PC-9 (cell line): ENCODE measurements at regions not wholly inside any gene's neighbourhood (a gene's known extent, or its start where the extent isn't known, plus 50 kb on each side); places are given as distances from the start of the nearest gene placed in this dataset.

Experiments
- BruUV-seq: library from RNA; stranded (reverse); fragments of 400-500 nt; replicated peaks from 2 replicates; lab custom pipeline; 2021; lab: Mats Ljungman, UMichigan
- CTCF ChIA-PET: fragments of 300-600 bp; sonication (Branson Sonifier 250); formaldehyde crosslinking; loops from one replicate; lab custom pipeline; 2022; ENCODE audit warnings: antibody characterized with exemption; lab: Charles Lee
- POLR2A ChIA-PET: fragments of 300-600 bp; sonication (Branson Sonifier 250); formaldehyde crosslinking; loops from one replicate; lab custom pipeline; 2022; ENCODE audit warnings: antibody characterized with exemption; ENCODE audit not compliant: unreplicated experiment; lab: Charles Lee
- DNase-seq, 2 experiments: peaks; one replicate each; pipeline versions ENCODE4 v3.0.0 to v3.0.0-alpha.2; 2015 to 2022; ENCODE audit warnings: mixed read lengths in 1 of 2
- H2AFZ ChIP-seq: fragments of 200-600 bp; sonication (generic); 2 replicates; pipeline ENCODE4 v1.8.1; 2017; ENCODE audit warnings: antibody characterized with exemption
- H3F3A ChIP-seq: fragments of 200-600 bp; sonication (generic); 2 replicates; pipeline ENCODE4 v1.8.1; 2017; ENCODE audit warnings: antibody characterized with exemption, mild to moderate bottlenecking, low read depth; ENCODE audit not compliant: insufficient read depth
- H3K27ac ChIP-seq: fragments of 200-600 bp; sonication (generic); 2 replicates; pipeline ENCODE4 v1.6.1; 2016; ENCODE audit warnings: mixed run types
- H3K27me3 ChIP-seq: fragments of 200-600 bp; sonication (generic); 2 replicates; pipeline ENCODE4 v1.6.1; 2016; ENCODE audit warnings: low read depth, mixed run types; ENCODE audit not compliant: insufficient read depth
- H3K36me3 ChIP-seq: fragments of 200-600 bp; sonication (generic); 2 replicates; pipeline ENCODE4 v1.6.1; 2016; ENCODE audit warnings: low read depth, mixed run types
- H3K4me1 ChIP-seq: fragments of 200-600 bp; sonication (generic); replicated peaks from 2 replicates; pipeline ENCODE4 v1.6.1; 2016; ENCODE audit warnings: mixed run types; ENCODE audit not compliant: insufficient read depth
- H3K4me2 ChIP-seq: fragments of 200-600 bp; sonication (generic); 2 replicates; pipeline ENCODE4 v1.6.1; 2017; ENCODE audit warnings: mixed run types
- H3K4me3 ChIP-seq: fragments of 200-600 bp; sonication (generic); 2 replicates; pipeline ENCODE4 v1.6.1; 2016; ENCODE audit warnings: mixed run types
- H3K79me2 ChIP-seq: fragments of 200-600 bp; sonication (generic); 2 replicates; pipeline ENCODE4 v1.6.1; 2017; ENCODE audit warnings: low read depth, mixed run types
- H3K9me2 ChIP-seq: fragments of 200-600 bp; sonication (generic); 2 replicates; pipeline ENCODE4 v1.8.1; 2017; ENCODE audit warnings: mild to moderate bottlenecking; ENCODE audit not compliant: insufficient read depth
- H3K9me3 ChIP-seq: fragments of 200-600 bp; sonication (generic); 2 replicates; pipeline ENCODE4 v1.8.1; 2016; ENCODE audit warnings: low read depth; ENCODE audit not compliant: insufficient read depth
- H4K20me1 ChIP-seq: fragments of 200-600 bp; sonication (generic); 2 replicates; pipeline ENCODE4 v1.8.1; 2017; ENCODE audit not compliant: insufficient read depth
- EZH2 ChIP-seq: fragments of 200-600 bp; sonication (generic); IDR thresholded peaks from 2 replicates; pipeline ENCODE4 v1.8.0; 2017; ENCODE audit warnings: antibody characterized with exemption, low read depth
- intact Hi-C: fragments of 100-400 bp; cut with micrococcal nuclease; formaldehyde crosslinking; loops from one replicate; pipeline ENCODE4 v1.10.0; 2022; ENCODE audit not compliant: unreplicated experiment
- TF ChIP-seq, protein P1 (sequence below): fragments of 200-600 bp; sonication (generic); conservative IDR thresholded peaks from 2 replicates; pipeline ENCODE4 v1.6.1; 2017; ENCODE audit warnings: mixed run types, antibody characterized with exemption, mild to moderate bottlenecking, moderate library complexity

DNA sequence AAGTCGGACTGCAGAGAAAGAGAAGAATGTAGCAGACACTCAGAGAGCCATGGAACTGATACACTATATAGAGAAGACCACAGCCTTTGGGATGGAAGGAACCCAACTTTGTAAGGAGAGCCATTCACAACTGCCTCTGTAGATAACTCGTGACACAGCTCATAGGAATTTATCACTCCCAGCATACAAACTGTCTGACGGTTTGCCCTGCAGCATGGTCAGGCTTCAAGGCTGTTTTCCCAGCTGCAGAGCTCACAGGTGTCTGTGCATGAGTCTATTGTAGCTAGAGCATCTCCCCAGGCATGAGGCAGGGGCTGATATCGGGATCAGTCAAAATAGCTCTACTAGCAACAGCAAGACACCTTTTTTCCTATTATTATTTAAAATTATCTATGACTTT, 130.5 kb upstream of the DTNBP1 start:
- POLR2A ChIA-PET, result no interaction called here
- intact Hi-C loops, result no loop called here

DNA sequence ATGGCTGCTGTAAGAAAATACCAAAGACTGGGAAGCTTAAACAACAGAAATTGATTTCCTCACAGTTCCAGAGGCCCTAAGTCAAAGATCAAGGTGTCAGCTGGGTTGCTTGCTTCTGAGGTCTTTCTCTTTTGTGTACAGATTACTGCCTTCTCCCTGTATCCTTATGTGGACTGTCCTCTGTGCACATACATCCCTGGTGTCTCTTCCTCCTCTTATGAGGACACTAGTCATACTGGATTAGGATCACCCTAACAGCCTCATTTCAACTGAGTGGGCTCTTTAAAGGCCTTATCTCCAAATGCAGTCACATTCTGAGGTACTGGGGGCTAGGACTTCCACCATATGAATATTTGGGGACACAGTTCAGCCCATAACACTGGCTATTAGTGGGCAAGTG, 130.0 kb upstream of the DTNBP1 start:
- no peak overlapping the region for H3K27ac ChIP-seq
- H3K4me1 ChIP-seq, result no peaks in the 10 kb centered on the region
- no peaks in the 10 kb centered on the region for H3F3A ChIP-seq
- H2AFZ ChIP-seq, result no peak overlapping the region
- H3K9me2 ChIP-seq, result no peaks in the 10 kb centered on the region
- H3K4me2 ChIP-seq, result no peak overlapping the region
- POLR2A ChIA-PET, result no interaction called here
- H4K20me1 ChIP-seq, result no peaks in the 10 kb centered on the region
- BruUV-seq, result no TSS peak
- intact Hi-C loops, result no loop called here
- H3K36me3 ChIP-seq, result no peaks in the 10 kb centered on the region
- no peak for TF ChIP-seq EZH2
- TF ChIP-seq, protein P1, sequence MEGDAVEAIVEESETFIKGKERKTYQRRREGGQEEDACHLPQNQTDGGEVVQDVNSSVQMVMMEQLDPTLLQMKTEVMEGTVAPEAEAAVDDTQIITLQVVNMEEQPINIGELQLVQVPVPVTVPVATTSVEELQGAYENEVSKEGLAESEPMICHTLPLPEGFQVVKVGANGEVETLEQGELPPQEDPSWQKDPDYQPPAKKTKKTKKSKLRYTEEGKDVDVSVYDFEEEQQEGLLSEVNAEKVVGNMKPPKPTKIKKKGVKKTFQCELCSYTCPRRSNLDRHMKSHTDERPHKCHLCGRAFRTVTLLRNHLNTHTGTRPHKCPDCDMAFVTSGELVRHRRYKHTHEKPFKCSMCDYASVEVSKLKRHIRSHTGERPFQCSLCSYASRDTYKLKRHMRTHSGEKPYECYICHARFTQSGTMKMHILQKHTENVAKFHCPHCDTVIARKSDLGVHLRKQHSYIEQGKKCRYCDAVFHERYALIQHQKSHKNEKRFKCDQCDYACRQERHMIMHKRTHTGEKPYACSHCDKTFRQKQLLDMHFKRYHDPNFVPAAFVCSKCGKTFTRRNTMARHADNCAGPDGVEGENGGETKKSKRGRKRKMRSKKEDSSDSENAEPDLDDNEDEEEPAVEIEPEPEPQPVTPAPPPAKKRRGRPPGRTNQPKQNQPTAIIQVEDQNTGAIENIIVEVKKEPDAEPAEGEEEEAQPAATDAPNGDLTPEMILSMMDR, result no peak
- no peak for DNase-seq
- H3K4me3 ChIP-seq, result no peak overlapping the region
- H3K9me3 ChIP-seq, result no peaks in the 10 kb centered on the region
- H3K27me3 ChIP-seq, result peaks cover 79% of the 10 kb centered on the region
- CTCF ChIA-PET, result no interaction called here
- no peaks in the 10 kb centered on the region for H3K79me2 ChIP-seq

More for the DNA sequence above, 130.5 kb upstream of the DTNBP1 start:
- Histone ChIP-seq H4K20me1 (no peaks in the 10 kb centered on the region), H3K4me3 (no peak overlapping the region), H3K9me3 (no peaks in the 10 kb centered on the region), H3K4me2 (no peak overlapping the region), H3K27ac (no peak overlapping the region), H3K4me1 (no peaks in the 10 kb centered on the region), H2AFZ (no peak overlapping the region), H3K27me3 (peaks cover 77% of the 10 kb centered on the region), H3F3A (no peaks in the 10 kb centered on the region), H3K36me3 (no peaks in the 10 kb centered on the region), H3K9me2 (no peaks in the 10 kb centered on the region), H3K79me2 (no peaks in the 10 kb centered on the region)
- TF ChIP-seq, protein P1, result no peak
- TF ChIP-seq EZH2, result no peak
- CTCF ChIA-PET, result no interaction called here
- BruUV-seq, result no TSS peak
- DNase-seq, result no peak

DNA sequence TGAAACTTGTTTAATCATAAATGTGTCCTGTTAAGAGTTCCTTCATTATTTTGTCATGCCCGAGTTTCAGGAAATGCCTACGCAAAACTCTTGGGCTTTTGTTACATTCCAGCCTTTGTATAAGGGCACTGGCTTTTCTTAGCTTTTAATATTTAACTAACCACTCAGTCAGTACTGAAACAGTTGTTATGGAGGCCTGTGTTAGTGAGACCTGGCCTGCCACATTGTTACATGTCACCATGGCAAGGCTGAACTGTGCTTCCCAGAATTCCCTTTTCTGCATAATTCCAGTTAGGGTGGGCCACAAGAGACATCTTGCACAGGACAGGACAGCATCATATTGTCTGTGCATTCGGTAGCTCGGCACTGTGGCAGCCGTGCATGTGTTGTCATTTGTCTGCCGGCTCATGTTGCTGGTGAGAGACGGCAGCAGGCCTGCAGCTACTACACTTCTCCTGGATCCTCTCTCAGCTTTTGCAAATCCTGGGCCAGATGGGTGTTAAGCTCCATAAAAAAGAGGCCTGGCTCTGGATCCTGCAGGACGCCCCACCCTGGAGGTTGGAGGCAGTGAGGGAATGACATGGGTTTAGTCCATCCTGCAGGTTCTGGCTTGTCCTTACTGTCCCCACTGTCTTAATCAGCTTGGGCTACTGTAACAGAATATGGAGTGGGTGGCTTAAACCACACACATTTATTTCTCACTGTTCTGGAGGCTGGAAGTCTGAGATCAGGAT, 128.8 kb upstream of the DTNBP1 start:
- Histone ChIP-seq H3K9me2 (no peaks in the 10 kb centered on the region), H3K79me2 (no peaks in the 10 kb centered on the region), H3K4me2 (no peak overlapping the region), H3K27me3 (peaks cover 81% of the 10 kb centered on the region), H3K4me1 (no peaks in the 10 kb centered on the region), H3K27ac (no peak overlapping the region), H4K20me1 (no peaks in the 10 kb centered on the region), H3F3A (no peaks in the 10 kb centered on the region), H2AFZ (no peak overlapping the region), H3K4me3 (no peak overlapping the region), H3K9me3 (no peaks in the 10 kb centered on the region), H3K36me3 (no peaks in the 10 kb centered on the region)
- DNase-seq, result no peak
- intact Hi-C loops, result no loop called here
- no peak for TF ChIP-seq EZH2
- TF ChIP-seq, protein P1, result no peak
- POLR2A ChIA-PET, result no interaction called here
- no TSS peak for BruUV-seq
- CTCF ChIA-PET, result no interaction called here
